GM19324 (cell line): ENCODE measurements at regions not wholly inside any gene's neighbourhood (a gene's known extent, or its start where the extent isn't known, plus 50 kb on each side); places are given as distances from the start of the nearest gene placed in this dataset.
"Not testable (repeated sequence)": the region's sequence is repeated elsewhere in the genome, so short reads cannot be mapped to it uniquely, and the experiment has no call there.

ENCODE experiments used
- ATAC-seq: cut with Tn5 transposase; IDR thresholded peaks from one replicate; pipeline ENCODE4 v1.9.1; 2021; ENCODE audit warnings: mild to moderate bottlenecking, moderate library complexity; ENCODE audit not compliant: unreplicated experiment, low FRiP score

GRCh38 chr6:6747371-6747770 lies 158.9 kb downstream of the LY86 start:
- no peak for ATAC-seq

GRCh38 chr6:6748001-6748400 lies 159.5 kb downstream of the LY86 start:
- ATAC-seq = no peak

GRCh38 chr6:6749702-6750491 lies 161.4 kb downstream of the LY86 start:
- no peak for ATAC-seq

GRCh38 chr6:6750594-6751265 lies 162.2 kb downstream of the LY86 start:
- no peak for ATAC-seq

GRCh38 chr6:6751266-6751596 lies 162.7 kb downstream of the LY86 start:
- no peak for ATAC-seq

GRCh38 chr6:6751619-6752023 lies 163.1 kb downstream of the LY86 start:
- no peak for ATAC-seq

- ATAC-seq = no peak
Measured at GRCh38 chr6:6752129-6752528, 163.6 kb downstream of the LY86 start.

GRCh38 chr6:6753301-6753700 lies 164.8 kb downstream of the LY86 start:
- no peak for ATAC-seq

GRCh38 chr6:6756526-6756925 lies 168.0 kb downstream of the LY86 start:
- ATAC-seq = no peak

- ATAC-seq = no peak
Measured at GRCh38 chr6:6758546-6758914, 170.0 kb downstream of the LY86 start.

- ATAC-seq = no peak
Measured at GRCh38 chr6:6758915-6759654, 170.6 kb downstream of the LY86 start.

- no peak for ATAC-seq
Measured at GRCh38 chr6:6760002-6760401, 171.5 kb downstream of the LY86 start.

- not testable (repeated sequence) for ATAC-seq
Measured at GRCh38 chr6:6762566-6762965, 174.0 kb downstream of the LY86 start.

- ATAC-seq = no peak
Measured at GRCh38 chr6:6764764-6765434, 176.4 kb downstream of the LY86 start.

- ATAC-seq = no peak
Measured at GRCh38 chr6:6766230-6766905, 177.8 kb downstream of the LY86 start.

- ATAC-seq = no peak
Measured at GRCh38 chr6:6769466-6769865, 180.9 kb downstream of the LY86 start.

- no peak for ATAC-seq
Measured at GRCh38 chr6:6771224-6771945, 182.9 kb downstream of the LY86 start.

GRCh38 chr6:6771964-6772363 lies 183.4 kb downstream of the LY86 start:
- ATAC-seq = no peak

GRCh38 chr6:6772751-6773150 lies 184.2 kb downstream of the LY86 start:
- ATAC-seq = no peak

- ATAC-seq = no peak
Measured at GRCh38 chr6:6775074-6775473, 186.6 kb downstream of the LY86 start.
